Thyroid gland (tissue), 4 donors: ENCODE measurements at regions not wholly inside any gene's neighbourhood (a gene's known extent, or its start where the extent isn't known, plus 50 kb on each side); places are given as distances from the start of the nearest gene placed in this dataset.

Experiments used
- POLR2A ChIP-seq, 2 donors: fragments of 450-650 bp; IDR thresholded peaks; one replicate each; pipeline ENCODE4 v1.6.1; 2017; ENCODE audit warnings: antibody characterized with exemption in 2 of 2, mild to moderate bottlenecking in 2 of 2, moderate library complexity in 1 of 2
- TF ChIP-seq, protein P1 (sequence below), 6 experiments: fragments of 200-600 bp in 3 of 6; fragments of 450-650 bp in 3 of 6; sonication (generic) in 3 of 6; IDR thresholded peaks; one replicate each; pipeline ENCODE4 v1.5.1; 2016 to 2019; ENCODE audit warnings: antibody characterized with exemption in 6 of 6, mild to moderate bottlenecking in 2 of 6, inconsistent platforms in 1 of 6, moderate library complexity in 1 of 6

DNA sequence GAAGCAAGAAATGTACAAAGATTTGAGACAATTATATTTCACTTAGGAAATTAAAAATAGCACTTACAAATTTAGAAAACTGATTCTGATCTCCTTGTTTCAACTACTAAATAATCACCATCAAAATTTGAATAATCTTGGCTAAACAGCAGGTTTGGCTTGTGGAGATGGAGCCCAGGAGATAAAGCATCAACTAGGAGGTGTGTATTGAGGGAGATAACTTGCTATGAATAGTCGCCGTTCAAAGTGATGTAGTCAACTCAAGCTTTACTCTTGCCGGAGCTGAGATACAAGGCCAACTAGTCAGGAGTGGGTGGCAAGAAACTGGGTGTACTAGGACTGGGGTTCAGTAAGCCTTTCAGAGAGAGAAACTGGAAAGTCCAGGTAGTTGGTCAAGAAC, 117.7 kb downstream of the TRMT11 start:
- TF ChIP-seq, protein P1, sequence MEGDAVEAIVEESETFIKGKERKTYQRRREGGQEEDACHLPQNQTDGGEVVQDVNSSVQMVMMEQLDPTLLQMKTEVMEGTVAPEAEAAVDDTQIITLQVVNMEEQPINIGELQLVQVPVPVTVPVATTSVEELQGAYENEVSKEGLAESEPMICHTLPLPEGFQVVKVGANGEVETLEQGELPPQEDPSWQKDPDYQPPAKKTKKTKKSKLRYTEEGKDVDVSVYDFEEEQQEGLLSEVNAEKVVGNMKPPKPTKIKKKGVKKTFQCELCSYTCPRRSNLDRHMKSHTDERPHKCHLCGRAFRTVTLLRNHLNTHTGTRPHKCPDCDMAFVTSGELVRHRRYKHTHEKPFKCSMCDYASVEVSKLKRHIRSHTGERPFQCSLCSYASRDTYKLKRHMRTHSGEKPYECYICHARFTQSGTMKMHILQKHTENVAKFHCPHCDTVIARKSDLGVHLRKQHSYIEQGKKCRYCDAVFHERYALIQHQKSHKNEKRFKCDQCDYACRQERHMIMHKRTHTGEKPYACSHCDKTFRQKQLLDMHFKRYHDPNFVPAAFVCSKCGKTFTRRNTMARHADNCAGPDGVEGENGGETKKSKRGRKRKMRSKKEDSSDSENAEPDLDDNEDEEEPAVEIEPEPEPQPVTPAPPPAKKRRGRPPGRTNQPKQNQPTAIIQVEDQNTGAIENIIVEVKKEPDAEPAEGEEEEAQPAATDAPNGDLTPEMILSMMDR (IDR thresholded peaks at IDR 0.05) = no peak
- TF ChIP-seq POLR2A (IDR thresholded peaks at IDR 0.05) = no peak
